ENCODE measurements at regions not wholly inside any gene's neighbourhood (a gene's known extent, or its start where the extent isn't known, plus 50 kb on each side); places are given as distances from the start of the nearest gene placed in this dataset.

GRCh38 chr7:135828604-135829003 lies 80.0 kb upstream of the FAM180A start:
- no peak for DNase-seq (ENCODE audit: low spot score)

DNA sequence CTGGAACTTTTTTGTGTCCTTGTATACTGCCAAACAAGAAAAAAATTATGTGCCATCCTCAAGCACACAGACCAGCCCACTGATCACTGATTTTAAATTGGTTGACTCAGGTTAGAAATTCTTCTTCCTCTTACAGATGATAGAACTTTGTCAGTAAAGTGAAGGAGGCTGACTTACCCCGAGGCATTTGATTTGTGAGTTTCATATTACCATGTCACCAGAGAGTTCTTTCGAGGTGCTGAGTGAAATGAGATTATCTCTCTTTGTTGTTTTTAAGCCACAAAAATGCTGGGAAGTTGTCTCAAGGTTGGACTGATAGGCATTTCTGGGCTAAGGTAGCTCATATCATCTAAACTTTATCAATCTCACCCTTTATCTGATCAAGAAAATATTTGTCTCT lies 78.8 kb upstream of the FAM180A start:
- DNase-seq (ENCODE audit: low spot score), result no peak

DNA sequence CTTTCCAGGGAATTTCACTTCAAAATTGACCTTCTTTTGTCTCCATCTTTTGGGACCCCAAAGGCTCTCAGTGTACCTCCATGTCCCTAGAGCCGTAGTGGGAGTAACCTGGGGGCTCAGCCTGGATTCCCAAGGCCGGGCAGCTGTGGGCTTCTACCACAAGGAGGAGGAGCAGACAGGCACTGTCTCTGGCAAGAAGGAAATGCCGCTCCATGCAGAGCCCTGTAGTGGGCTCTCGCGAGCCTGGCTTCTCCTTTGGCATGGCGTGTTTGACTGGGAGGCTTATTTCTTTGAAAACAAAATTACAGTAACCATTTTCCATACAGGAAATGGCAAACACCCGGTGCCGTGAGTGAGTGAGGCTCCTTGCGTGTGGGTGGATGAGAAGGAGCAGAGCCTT lies 76.8 kb upstream of the FAM180A start:
- DNase-seq (ENCODE audit: low spot score), result no peak

DNA sequence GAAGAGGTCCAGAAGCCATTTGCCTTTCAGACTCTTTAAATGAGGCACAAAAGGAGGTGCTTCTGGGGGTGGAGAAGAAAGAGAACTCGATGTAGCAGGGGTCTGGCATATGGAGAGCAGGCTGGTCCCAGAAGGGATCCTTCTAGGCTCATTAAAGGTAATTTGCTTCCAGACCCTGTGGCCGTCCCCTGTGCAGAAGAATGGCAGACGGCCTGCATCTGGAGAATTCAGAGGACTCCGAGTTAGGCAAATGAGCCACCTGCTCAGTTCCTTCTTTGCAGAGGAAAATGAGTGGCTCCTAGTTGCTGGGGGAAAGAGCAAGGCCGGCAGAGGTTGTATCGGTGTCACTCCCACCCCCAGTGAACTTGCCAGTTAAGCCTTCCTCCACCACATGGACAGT lies 73.8 kb upstream of the FAM180A start:
- no peak for DNase-seq (ENCODE audit: low spot score)

GRCh38 chr7:135817583-135817982 lies 69.0 kb upstream of the FAM180A start:
- no peak for DNase-seq (ENCODE audit: low spot score)

- DNase-seq (ENCODE audit: low spot score), result no peak
Observed at GRCh38 chr7:135815033-135815432, 66.4 kb upstream of the FAM180A start.

DNA sequence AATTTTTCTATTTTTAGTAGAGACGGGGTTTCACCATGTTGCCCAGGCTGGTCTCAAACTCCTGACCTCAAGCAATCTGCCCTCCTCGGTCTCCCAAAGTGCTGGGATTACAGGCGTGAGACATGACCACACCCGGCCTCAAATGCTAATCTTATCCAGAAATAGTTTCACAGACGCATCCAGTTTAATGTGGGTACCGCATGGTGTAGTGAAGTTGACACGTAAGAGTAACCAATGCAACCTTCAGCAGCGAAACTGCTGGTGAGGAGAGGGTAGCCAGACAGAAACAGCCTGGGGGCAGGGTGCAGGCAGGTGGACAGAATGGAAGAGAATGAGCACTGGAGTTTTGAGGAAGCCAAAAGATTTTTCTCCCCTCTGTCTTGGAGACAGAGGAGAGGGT lies 63.5 kb upstream of the FAM180A start:
- DNase-seq (ENCODE audit: low spot score), result no peak

- DNase-seq (ENCODE audit: low spot score), result no peak
Observed at GRCh38 chr7:135811506-135811905, 62.9 kb upstream of the FAM180A start.

DNA sequence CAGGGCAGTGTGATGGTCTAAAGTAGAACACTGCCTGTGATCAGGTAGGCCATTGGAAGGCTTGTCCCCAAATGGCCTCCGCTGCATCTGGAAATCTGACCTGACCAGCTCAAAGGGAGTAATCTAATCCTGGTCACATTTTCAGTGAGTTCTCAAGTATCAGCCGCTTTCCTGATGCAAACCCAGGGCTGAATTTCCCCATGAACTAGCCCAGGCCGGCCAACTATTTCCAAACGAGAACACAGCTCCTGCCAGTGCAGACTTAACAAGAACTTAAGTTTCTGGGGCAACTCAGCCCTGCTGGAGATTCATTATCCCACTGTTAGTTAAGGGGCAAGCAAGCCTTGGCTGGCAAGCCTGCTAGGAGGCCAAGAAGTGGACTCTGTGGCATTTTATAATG lies 59.6 kb upstream of the FAM180A start:
- no peak for DNase-seq (ENCODE audit: low spot score)

- no peak for DNase-seq (ENCODE audit: low spot score)
Observed at GRCh38 chr7:135803143-135803542, 54.5 kb upstream of the FAM180A start.

- DNase-seq (ENCODE audit: low spot score), result no peak
Observed at GRCh38 chr7:135802697-135803096, 54.1 kb upstream of the FAM180A start.

DNA sequence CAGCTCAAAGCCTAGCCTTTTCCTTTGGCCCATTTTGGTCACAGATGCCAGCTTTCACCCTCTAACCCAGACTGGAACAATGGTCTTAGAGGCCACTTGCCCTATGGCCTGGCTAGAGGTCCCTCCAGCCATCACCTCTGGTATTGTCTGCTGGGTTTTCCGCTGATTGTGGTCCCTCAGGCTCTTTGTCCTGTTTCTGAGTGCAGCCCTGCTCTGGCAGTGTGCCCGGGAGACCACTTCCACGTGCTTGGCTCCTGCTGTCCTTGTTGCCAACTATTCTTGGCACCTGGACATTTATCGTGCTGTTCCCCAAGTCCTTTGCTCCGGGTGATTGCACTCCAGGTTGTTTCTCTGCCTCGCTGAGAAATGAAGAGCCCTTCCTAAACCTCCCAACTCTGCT lies 53.3 kb upstream of the FAM180A start:
- DNase-seq (ENCODE audit: low spot score), result no peak

DNA sequence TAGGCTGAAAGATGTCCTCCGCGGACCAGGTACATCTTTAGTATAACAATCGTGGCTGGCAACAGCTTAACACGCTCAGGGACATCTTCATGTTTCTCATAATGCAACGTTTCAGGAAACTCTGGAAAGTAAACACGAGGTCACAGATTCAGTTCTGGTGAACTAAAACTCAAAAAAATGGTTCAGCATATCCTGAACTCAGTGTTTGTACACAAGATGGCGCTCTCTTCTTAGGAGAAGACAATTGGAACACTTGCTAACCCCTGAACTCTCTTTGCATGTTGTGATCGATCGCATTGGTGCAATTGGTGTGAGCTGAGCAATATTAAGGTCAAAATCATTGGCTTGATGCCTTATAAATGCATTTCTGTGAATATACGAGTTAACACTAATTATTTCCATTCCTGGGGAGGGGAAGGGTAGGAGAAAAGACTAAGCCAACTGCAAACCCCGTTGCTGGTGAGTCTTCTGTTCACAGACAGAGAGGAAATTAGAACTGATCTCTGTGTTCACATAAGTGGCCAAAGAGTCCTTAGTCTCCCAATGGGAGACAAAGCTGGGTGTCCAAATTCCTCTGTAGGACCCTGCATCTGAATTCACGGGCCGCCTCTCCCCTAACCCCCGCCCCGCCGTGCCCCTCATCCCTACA lies 52.6 kb upstream of the FAM180A start:
- peak; percentile 53 for DNase-seq (ENCODE audit: low spot score)

DNA sequence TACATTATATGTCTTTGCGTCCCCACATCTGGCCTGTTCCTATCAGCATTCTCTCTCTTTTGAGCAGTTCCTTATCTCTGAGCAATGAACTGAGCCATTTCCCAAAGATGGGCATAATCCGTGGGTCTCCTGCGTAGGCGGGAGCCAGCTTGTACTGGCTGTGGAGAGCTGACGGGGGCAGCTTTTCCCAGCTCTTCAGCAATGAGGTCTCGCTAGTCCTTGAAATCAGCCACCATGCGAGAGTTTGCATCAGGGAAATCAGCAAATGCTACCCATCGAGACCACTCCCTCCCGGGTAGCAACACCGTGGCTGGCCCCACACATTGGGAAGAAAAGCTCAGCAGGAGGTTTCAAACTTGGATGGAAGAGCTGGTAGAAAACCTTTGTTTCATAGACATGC lies 51.9 kb upstream of the FAM180A start:
- DNase-seq (ENCODE audit: low spot score), result no peak

DNA sequence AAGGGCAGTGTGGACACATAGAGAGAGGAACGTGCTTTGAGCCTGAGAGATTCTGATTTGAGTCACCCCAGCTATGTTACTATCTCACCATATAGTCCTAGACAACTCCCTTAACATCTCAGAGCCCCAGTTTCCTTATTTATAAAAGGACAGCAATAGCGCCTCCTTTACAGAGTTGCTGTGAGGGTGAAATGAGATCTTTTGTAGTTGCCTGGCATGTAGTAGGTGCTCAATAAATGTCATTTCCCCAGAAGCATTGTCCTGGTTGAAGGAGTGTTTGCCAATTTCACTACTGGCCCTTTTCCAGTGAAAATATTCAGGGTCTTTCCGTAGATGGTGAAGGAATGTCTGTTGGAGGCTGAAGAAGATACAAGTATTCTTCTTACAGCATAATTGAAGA lies 51.3 kb upstream of the FAM180A start:
- DNase-seq (ENCODE audit: low spot score), result no peak

Measured in hepatic stellate cell (primary cell).